Chondrocyte (in vitro differentiated cells): ENCODE measurements at regions not wholly inside any gene's neighbourhood (a gene's known extent, or its start where the extent isn't known, plus 50 kb on each side); places are given as distances from the start of the nearest gene placed in this dataset.
"Not testable (repeated sequence)": the region's sequence is repeated elsewhere in the genome, so short reads cannot be mapped to it uniquely, and the experiment has no call there.

ENCODE experiments used
- DNase-seq: peaks from one replicate; pipeline ENCODE4 v3.0.0; 2021; ENCODE audit warnings: mixed read lengths, low spot score
- H3K27ac Mint-ChIP-seq: one replicate; pipeline ENCODE4 v1.8.0; 2021; ENCODE audit warnings: mild to moderate bottlenecking, moderate library complexity, mixed read lengths; ENCODE audit not compliant: unreplicated experiment
- H3K27me3 Mint-ChIP-seq: 2 replicates; pipeline ENCODE4 v1.8.0; 2021; ENCODE audit warnings: low read depth, mixed read lengths
- H3K36me3 Mint-ChIP-seq: 2 replicates; pipeline ENCODE4 v1.8.0; 2021; ENCODE audit warnings: low read depth, mixed read lengths
- H3K4me1 Mint-ChIP-seq: 2 replicates; pipeline ENCODE4 v1.8.0; 2021; ENCODE audit warnings: low read depth, mild to moderate bottlenecking, mixed read lengths
- H3K4me3 Mint-ChIP-seq: one replicate; pipeline ENCODE4 v1.8.0; 2021; ENCODE audit warnings: mild to moderate bottlenecking, moderate library complexity, mixed read lengths; ENCODE audit not compliant: unreplicated experiment
- H3K9me3 Mint-ChIP-seq: 2 replicates; pipeline ENCODE4 v1.8.0; 2021; ENCODE audit warnings: low read depth, mixed read lengths
- TF ChIP-seq, protein P1 (sequence below): fragments of 200-600 bp; sonication (generic); IDR thresholded peaks from 2 replicates; pipeline ENCODE4 v1.5.0; 2021; ENCODE audit warnings: antibody characterized with exemption, mild to moderate bottlenecking, moderate library complexity

DNA sequence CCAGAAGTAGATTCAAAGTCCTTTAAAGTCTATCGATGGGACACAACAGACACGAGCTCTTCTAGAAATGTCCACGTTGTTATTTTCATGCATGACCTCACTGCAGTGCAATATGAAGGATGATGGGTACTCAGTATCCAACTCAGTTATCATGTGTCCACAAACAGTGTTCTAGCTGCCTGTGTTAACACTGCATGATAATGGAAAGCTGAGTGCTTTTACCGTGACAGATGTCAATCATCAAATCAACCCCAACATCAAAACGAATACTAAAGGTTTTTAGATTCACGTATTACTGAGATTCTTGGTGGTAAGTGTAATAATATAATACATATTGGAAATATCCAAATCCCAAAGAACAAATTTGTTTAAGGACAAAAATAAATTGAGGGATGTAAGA is 394.8 kb upstream of the TENM3 start:
- H3K27me3 Mint-ChIP-seq: no peaks in the 10 kb centered on the region
- no peak for DNase-seq
- H3K36me3 Mint-ChIP-seq: no peaks in the 10 kb centered on the region
- no peak overlapping the region for H3K27ac Mint-ChIP-seq
- TF ChIP-seq, protein P1, sequence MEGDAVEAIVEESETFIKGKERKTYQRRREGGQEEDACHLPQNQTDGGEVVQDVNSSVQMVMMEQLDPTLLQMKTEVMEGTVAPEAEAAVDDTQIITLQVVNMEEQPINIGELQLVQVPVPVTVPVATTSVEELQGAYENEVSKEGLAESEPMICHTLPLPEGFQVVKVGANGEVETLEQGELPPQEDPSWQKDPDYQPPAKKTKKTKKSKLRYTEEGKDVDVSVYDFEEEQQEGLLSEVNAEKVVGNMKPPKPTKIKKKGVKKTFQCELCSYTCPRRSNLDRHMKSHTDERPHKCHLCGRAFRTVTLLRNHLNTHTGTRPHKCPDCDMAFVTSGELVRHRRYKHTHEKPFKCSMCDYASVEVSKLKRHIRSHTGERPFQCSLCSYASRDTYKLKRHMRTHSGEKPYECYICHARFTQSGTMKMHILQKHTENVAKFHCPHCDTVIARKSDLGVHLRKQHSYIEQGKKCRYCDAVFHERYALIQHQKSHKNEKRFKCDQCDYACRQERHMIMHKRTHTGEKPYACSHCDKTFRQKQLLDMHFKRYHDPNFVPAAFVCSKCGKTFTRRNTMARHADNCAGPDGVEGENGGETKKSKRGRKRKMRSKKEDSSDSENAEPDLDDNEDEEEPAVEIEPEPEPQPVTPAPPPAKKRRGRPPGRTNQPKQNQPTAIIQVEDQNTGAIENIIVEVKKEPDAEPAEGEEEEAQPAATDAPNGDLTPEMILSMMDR: no peak
- no peaks in the 10 kb centered on the region for H3K4me1 Mint-ChIP-seq
- no peaks in the 10 kb centered on the region for H3K9me3 Mint-ChIP-seq
- no peak overlapping the region for H3K4me3 Mint-ChIP-seq

DNA sequence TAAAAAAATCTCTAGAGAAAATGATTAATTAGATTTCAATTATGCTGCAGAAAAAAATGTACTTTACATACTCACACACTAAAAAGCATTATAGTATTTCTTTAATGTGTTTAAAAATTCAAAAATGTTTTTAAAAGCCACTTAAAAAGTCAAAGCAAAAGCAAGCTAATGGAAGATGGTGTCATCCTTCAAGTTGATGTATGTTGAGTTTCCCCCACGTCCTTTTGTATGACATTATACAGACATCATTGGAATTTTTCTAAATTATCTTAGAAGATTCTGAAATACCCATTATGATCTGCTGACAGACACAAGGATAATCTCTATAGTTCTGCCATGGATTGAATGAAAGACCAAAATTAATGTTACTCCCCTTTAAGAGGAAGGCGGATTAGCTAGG is 393.7 kb upstream of the TENM3 start:
- Mint-ChIP-seq H3K36me3 (no peaks in the 10 kb centered on the region), H3K4me3 (no peak overlapping the region), H3K4me1 (peaks cover 3% of the 10 kb centered on the region), H3K9me3 (no peaks in the 10 kb centered on the region), H3K27me3 (no peaks in the 10 kb centered on the region), H3K27ac (no peak overlapping the region)
- no peak for DNase-seq
- TF ChIP-seq, protein P1: no peak

DNA sequence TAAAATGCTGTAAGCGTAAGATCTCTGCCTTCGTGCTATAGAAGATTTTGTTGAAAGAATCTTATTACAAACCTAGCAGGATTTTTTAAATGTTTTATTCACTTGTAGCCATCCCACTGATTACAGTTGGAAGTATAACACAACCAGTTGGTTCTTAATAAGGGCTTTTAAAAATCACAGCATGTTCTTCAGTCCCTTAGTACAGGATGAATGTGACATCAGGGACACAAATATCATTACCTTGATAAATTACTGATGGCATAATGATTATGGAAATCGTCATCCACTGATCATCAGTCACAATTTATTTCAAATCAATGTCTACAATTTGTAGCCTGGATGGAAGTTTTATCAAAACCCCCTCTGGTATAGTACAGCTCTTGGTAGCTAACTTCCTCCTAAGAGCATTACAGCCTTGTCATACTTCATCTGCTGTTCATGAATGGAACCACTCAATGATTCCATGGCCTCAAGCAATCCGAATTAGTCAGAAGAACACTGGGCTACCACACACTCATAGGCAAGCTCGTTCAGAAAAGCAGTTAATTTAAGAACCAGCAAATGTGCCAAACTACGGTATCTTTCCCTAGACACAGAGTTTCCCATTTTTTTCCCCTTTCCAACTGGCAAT is 389.2 kb upstream of the TENM3 start:
- peaks cover 22% of the 10 kb centered on the region for H3K4me1 Mint-ChIP-seq
- TF ChIP-seq, protein P1: no peak
- H3K9me3 Mint-ChIP-seq: no peaks in the 10 kb centered on the region
- H3K4me3 Mint-ChIP-seq: no peak overlapping the region
- no peaks in the 10 kb centered on the region for H3K27me3 Mint-ChIP-seq
- no peak overlapping the region for H3K27ac Mint-ChIP-seq
- DNase-seq: no peak
- no peaks in the 10 kb centered on the region for H3K36me3 Mint-ChIP-seq

DNA sequence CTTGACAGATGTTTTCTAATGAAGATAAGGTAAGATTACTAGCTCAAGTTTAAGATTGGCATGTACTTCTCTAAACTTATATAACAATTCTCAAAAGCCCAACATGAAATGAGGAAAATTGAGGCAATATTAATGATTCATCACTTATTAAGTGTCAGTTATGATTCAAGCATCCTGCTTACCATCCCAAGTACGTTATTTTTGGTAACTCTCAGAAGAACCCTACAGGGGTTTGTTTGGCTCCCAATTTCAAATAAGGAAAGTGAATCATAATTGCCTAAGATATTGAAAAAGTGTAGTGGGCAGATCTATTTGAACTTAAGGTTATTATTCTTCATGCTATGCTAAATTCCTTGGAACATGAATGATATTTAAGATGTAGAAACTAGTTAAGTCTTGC is 387.9 kb upstream of the TENM3 start:
- Mint-ChIP-seq H3K27me3 (no peaks in the 10 kb centered on the region), H3K4me1 (peaks cover 34% of the 10 kb centered on the region), H3K4me3 (no peak overlapping the region), H3K27ac (no peak overlapping the region), H3K36me3 (no peaks in the 10 kb centered on the region), H3K9me3 (no peaks in the 10 kb centered on the region)
- no peak for DNase-seq
- TF ChIP-seq, protein P1: no peak

DNA sequence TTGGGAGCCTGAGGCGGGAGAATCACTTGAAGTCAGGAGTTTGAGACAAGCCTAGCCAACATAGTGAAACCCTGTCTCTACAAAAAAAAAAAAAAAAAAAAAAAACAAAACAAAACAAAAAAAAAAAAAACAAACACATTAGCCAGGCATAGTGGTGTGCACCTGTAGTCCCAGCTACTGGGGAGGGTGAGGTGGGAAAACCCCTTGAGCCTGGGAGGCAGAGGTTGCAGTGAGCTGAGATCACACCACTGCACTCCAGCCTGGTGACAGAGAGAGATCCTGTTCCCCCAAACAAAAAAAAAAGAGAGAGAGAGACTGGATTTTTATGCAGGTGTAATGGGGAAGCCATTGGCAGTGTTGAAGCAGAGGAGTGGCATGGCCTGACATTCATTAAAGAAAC is 385.7 kb upstream of the TENM3 start:
- not testable (repeated sequence) for H3K27ac Mint-ChIP-seq, H3K4me3 Mint-ChIP-seq, H3K9me3 Mint-ChIP-seq, H3K36me3 Mint-ChIP-seq, H3K27me3 Mint-ChIP-seq, DNase-seq
- peaks cover 43% of the 10 kb centered on the region for H3K4me1 Mint-ChIP-seq

DNA sequence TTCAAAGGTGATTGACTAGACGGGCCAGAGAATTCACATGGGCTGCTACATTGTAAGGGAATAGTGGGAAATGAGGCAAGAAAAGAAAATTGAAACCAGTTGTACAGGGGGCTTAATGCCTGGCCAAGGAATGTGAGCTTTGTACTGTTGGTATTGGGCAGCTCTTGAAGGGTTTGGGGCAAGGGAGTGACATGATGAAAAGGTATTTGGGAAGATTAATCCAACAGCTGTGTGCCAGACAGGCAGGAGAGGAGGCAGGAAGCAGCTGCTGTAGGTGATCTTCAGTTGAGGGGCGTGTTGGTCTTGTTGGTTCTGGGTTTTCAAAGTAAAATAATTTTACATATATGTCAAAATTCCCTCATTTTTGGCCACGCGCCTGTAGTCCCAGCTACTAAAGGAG is 384.5 kb upstream of the TENM3 start:
- TF ChIP-seq, protein P1: no peak
- no peak for DNase-seq
- Mint-ChIP-seq H3K4me1 (peaks cover 43% of the 10 kb centered on the region), H3K27me3 (no peaks in the 10 kb centered on the region), H3K36me3 (no peaks in the 10 kb centered on the region), H3K27ac (no peak overlapping the region), H3K9me3 (no peaks in the 10 kb centered on the region), H3K4me3 (no peak overlapping the region)
